ENCODE measurements at regions not wholly inside any gene's neighbourhood (a gene's known extent, or its start where the extent isn't known, plus 50 kb on each side); places are given as distances from the start of the nearest gene placed in this dataset.

GRCh38 chr1:81562934-81563333, 237.8 kb upstream of the ADGRL2 start:
- Histone ChIP-seq H3K4me3 (ENCODE audit: extremely low read depth in 1 of 4, insufficient read depth in 2 of 4, low read depth in 3 of 4, low read length in 4 of 4) (no peak overlapping the region), H4K20me1 (replicated peaks in 1 of 2; ENCODE audit: control insufficient read depth in 1 of 2, insufficient read depth in 2 of 2, low read length in 2 of 2) (no peaks in the 10 kb centered on the region), H3K18ac (ENCODE audit: extremely low read depth, low read length) (no peak overlapping the region), H4K5ac (ENCODE audit: insufficient read length, low read depth, low read length) (no peak overlapping the region), H3K4ac (replicated peaks; ENCODE audit: insufficient read length, low read depth, low read length) (no peak overlapping the region), H3K27ac (ENCODE audit: low read depth, low read length) (no peak overlapping the region), H2BK20ac (ENCODE audit: low read length) (no peak overlapping the region), H3K27me3 (replicated peaks in 1 of 4; ENCODE audit: control insufficient read depth in 3 of 4, extremely low read depth in 1 of 4, insufficient read depth in 3 of 4, low read length in 3 of 4) (no peaks in the 10 kb centered on the region), H3K9ac (replicated peaks in 1 of 4; ENCODE audit: extremely low read depth in 1 of 4, low read depth in 3 of 4, low read length in 3 of 4) (no peak overlapping the region), H2AFZ (ENCODE audit: low read length) (no peak overlapping the region), H3K4me2 (ENCODE audit: insufficient read depth in 1 of 2, low read depth in 2 of 2, low read length in 2 of 2) (no peak overlapping the region), H3K9me3 (ENCODE audit: insufficient read depth in 2 of 2, low read depth in 1 of 2, low read length in 1 of 2) (no peaks in the 10 kb centered on the region), H3K56ac (replicated peaks; ENCODE audit: insufficient read length, low read depth, low read length) (no peak overlapping the region), H4K91ac (replicated peaks; ENCODE audit: insufficient read length, low read length) (no peak overlapping the region), H3K23me2 (ENCODE audit: low read depth, low read length) (no peaks in the 10 kb centered on the region; the same call in 1 of the 2 replicates), H3K79me1 (ENCODE audit: low read depth, low read length) (no peaks in the 10 kb centered on the region), H2BK120ac (replicated peaks; ENCODE audit: low read depth, low read length) (no peak overlapping the region), H4K8ac (ENCODE audit: extremely low read depth, insufficient read depth, low read length) (no peak overlapping the region), H3K79me2 (ENCODE audit: control insufficient read depth in 1 of 2, insufficient read depth in 2 of 2, low read length in 2 of 2) (no peaks in the 10 kb centered on the region), H2AK5ac (ENCODE audit: low read depth, low read length) (no peak overlapping the region), H3K14ac (ENCODE audit: insufficient read length) (no peak overlapping the region), H3K36me3 (ENCODE audit: control insufficient read depth in 2 of 4, insufficient read depth in 4 of 4, low read length in 3 of 4) (no peaks in the 10 kb centered on the region), H3K23ac (ENCODE audit: insufficient read length) (no peak overlapping the region), H3K4me1 (replicated peaks in 1 of 4; ENCODE audit: control insufficient read depth in 3 of 4, insufficient read depth in 4 of 4, low read length in 3 of 4) (no peaks in the 10 kb centered on the region), H2BK15ac (ENCODE audit: low read length) (no peak overlapping the region), H2BK5ac (ENCODE audit: low read depth, low read length) (no peak overlapping the region), H2BK12ac (ENCODE audit: low read depth, low read length) (no peak overlapping the region)
- FAIRE-seq (no peak), DNase-seq (ENCODE audit: low read depth in 1 of 2, low spot score in 2 of 2) (no peak)
- TF ChIP-seq EZH2 (IDR thresholded peaks at IDR 0.05; ENCODE audit: low read depth, low read length, severe bottlenecking), result no peak
- no peak for TF ChIP-seq ASH2L (IDR thresholded peaks at IDR 0.05; ENCODE audit: low read length)
- no peak for TF ChIP-seq SAP30 (IDR thresholded peaks at IDR 0.05; ENCODE audit: insufficient read depth, insufficient replicate concordance, low read length)
- TF ChIP-seq GTF2F1 (IDR thresholded peaks at IDR 0.05; ENCODE audit: borderline replicate concordance, low read depth, low read length), result no peak
- TF ChIP-seq SRF (IDR thresholded peaks at IDR 0.05; ENCODE audit: low read depth, low read length), result no peak
- TF ChIP-seq CBX5 (IDR thresholded peaks at IDR 0.05; ENCODE audit: low read depth, low read length), result no peak
- no peak for TF ChIP-seq MAX (IDR thresholded peaks at IDR 0.05)
- no peak for TF ChIP-seq CEBPB (IDR thresholded peaks at IDR 0.05; ENCODE audit: low read depth, low read length)
- CTCF ChIA-PET (ENCODE audit: partially characterized antibody), result interaction anchor here (3.1 kb wide), 1 partner anchor 12 kb away, joined by 12 read pairs; no protein-coding TSS in a partner anchor
- WGBS, 2 experiments (ENCODE audit: extremely low coverage in 1 of 2, insufficient coverage in 1 of 2, insufficient read length in 1 of 2, insufficient replicate concordance in 2 of 2, low coverage in 1 of 2, low lambda C conversion rate in 2 of 2, missing lambda C conversion rate in 1 of 2), result 90 to 100% methylated on average over 1 to 3 of the region's 3 CpGs
- POLR2A ChIA-PET (ENCODE audit: partially characterized antibody), result no interaction called here

Measured in H1 (cell line).